ENCODE measurements at regions not wholly inside any gene's neighbourhood (a gene's known extent, or its start where the extent isn't known, plus 50 kb on each side); places are given as distances from the start of the nearest gene placed in this dataset.

DNA sequence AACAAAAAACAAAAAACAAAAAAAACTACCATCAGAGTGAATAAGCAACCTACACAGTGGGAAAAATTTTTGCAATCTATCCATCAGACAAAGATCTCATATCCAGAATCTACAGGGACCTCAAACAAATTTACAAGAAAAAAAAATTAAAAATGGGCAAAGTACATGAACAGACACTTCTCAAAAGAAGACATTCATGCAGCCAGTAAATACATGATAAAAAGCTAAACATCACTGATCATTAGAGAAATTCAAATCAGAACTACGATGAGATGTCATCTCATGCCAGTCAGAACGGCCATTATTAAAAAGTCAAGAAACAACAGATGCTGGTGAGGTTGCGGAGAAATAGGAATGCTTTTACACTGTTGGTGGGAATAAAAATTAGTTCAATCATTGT, 466.5 kb upstream of the ATXN7L3B start:
- Histone ChIP-seq H3K4me3 (ENCODE audit: low read depth, low read length) (no peak overlapping the region), H3K27me3 (replicated peaks) (no peaks in the 10 kb centered on the region), H3K27ac (no peak overlapping the region), H3K36me3 (replicated peaks) (no peaks in the 10 kb centered on the region)
- in situ Hi-C loops (cut with HindIII; ENCODE audit: low pct_ligation_motif_present, low sequenced_read_pairs), result no loop called here
- TF ChIP-seq, protein P1, sequence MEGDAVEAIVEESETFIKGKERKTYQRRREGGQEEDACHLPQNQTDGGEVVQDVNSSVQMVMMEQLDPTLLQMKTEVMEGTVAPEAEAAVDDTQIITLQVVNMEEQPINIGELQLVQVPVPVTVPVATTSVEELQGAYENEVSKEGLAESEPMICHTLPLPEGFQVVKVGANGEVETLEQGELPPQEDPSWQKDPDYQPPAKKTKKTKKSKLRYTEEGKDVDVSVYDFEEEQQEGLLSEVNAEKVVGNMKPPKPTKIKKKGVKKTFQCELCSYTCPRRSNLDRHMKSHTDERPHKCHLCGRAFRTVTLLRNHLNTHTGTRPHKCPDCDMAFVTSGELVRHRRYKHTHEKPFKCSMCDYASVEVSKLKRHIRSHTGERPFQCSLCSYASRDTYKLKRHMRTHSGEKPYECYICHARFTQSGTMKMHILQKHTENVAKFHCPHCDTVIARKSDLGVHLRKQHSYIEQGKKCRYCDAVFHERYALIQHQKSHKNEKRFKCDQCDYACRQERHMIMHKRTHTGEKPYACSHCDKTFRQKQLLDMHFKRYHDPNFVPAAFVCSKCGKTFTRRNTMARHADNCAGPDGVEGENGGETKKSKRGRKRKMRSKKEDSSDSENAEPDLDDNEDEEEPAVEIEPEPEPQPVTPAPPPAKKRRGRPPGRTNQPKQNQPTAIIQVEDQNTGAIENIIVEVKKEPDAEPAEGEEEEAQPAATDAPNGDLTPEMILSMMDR (IDR thresholded peaks at IDR 0.05; ENCODE audit: low read depth, low read length, missing control alignments), result no peak
- DNase-seq, result no peak

DNA sequence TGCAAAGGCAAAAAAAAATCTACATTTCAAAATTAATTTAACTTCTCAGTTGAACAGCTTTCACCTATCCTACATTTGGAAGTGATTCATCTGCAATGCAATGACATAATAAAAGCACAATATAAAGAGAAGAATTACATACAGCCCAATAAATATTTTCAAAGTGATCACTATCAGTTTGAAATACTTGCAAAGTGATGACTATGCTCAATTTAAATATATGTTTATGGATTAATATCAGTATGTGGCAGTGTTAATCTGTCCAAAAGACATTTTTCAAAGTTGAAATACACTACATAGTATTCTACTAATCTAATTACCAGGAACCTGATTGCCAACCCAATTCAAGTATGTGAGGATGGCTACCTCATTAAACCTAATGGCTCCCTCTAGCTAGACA, 460.7 kb upstream of the ATXN7L3B start:
- H3K27ac ChIP-seq, result no peak overlapping the region
- no peak for DNase-seq
- TF ChIP-seq, protein P1 (IDR thresholded peaks at IDR 0.05; ENCODE audit: low read depth, low read length, missing control alignments), result no peak
- in situ Hi-C loops (cut with HindIII; ENCODE audit: low pct_ligation_motif_present, low sequenced_read_pairs), result no loop called here
- no peaks in the 10 kb centered on the region for H3K27me3 ChIP-seq (replicated peaks)
- no peak overlapping the region for H3K4me3 ChIP-seq (ENCODE audit: low read depth, low read length)
- no peaks in the 10 kb centered on the region for H3K36me3 ChIP-seq (replicated peaks)

DNA sequence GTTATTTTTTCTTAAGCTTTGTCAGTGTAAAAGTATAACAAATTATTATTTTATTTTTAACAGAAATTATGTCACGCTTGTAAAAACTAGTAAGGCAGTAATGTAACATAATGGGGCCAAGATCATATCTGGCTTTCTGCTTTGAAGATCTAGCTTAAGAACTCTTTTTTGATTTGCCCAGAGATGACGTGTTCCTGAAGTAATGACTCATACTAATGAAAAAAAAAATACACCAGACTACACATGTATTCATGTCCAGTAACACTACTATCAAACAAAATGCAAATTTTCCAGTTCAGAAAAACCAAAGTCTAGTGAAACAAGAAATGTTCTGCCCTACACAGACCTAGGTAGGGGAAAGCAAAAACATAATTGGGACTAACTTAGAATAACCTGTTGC, 432.2 kb upstream of the ATXN7L3B start:
- no peak for DNase-seq
- TF ChIP-seq, protein P1 (IDR thresholded peaks at IDR 0.05; ENCODE audit: low read depth, low read length, missing control alignments), result no peak
- in situ Hi-C loops (cut with HindIII; ENCODE audit: low pct_ligation_motif_present, low sequenced_read_pairs), result no loop called here
- Histone ChIP-seq H3K27me3 (replicated peaks) (no peaks in the 10 kb centered on the region), H3K4me3 (ENCODE audit: low read depth, low read length) (no peak overlapping the region), H3K36me3 (replicated peaks) (no peaks in the 10 kb centered on the region), H3K27ac (no peak overlapping the region)

DNA sequence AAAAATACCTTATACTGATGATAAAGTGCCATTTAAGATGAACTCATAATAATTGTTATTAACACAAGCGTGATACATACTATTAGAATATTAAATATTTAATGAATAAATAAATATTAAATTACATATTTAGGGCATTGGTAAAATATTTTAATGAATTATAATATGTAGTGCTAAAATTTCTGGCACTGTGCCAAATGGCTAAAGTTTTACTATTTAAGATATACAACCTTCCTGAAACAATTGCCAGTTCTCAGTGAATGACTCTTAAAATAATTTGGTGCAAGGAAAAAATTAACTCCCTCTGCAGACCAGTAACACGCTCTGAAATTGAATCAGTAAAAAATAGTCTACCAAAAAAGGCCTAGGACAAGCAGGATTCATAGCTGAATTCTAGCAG, 428.9 kb upstream of the ATXN7L3B start:
- in situ Hi-C loops (cut with HindIII; ENCODE audit: low pct_ligation_motif_present, low sequenced_read_pairs), result no loop called here
- Histone ChIP-seq H3K4me3 (ENCODE audit: low read depth, low read length) (no peak overlapping the region), H3K27me3 (replicated peaks) (no peaks in the 10 kb centered on the region), H3K36me3 (replicated peaks) (no peaks in the 10 kb centered on the region), H3K27ac (no peak overlapping the region)
- TF ChIP-seq, protein P1 (IDR thresholded peaks at IDR 0.05; ENCODE audit: low read depth, low read length, missing control alignments), result no peak
- no peak for DNase-seq

DNA sequence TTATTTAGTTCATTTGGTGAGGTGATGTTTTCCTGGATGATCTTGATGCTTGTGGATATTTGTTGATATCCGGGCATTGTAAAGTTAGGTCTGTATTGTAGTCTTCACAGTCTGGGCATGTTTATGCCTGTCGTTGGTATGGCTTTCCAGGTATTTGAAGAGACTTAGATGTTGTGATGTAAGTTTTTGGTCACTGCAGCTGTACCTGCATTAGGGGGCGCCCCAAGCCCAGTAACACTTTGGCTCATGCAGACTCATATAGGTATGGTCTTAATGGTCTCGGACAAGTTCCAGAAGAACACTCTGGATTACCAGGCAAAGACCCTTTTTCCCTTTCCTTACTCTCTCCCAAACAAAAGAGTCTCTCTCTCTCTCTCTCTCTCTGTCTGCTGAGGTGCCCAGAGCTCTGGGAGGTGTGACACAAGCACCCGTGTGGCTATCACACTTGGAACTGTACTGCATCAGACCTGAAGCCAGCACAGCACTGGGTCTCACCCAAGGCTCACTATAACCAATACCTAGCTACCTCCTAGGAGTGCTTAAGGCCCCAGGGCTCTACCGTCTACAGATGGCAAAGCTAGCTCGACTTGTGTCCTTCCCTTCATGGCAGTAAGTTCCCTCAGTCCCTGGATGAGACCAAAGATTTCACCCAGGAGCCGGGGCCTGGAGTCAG, 425.8 kb upstream of the ATXN7L3B start:
- Histone ChIP-seq H3K27me3 (replicated peaks) (no peaks in the 10 kb centered on the region), H3K36me3 (replicated peaks) (no peaks in the 10 kb centered on the region), H3K4me3 (ENCODE audit: low read depth, low read length) (no peak overlapping the region), H3K27ac (no peak overlapping the region)
- in situ Hi-C loops (cut with HindIII; ENCODE audit: low pct_ligation_motif_present, low sequenced_read_pairs), result no loop called here
- TF ChIP-seq, protein P1 (IDR thresholded peaks at IDR 0.05; ENCODE audit: low read depth, low read length, missing control alignments), result peak; percentile 72
- peak; percentile 25 for DNase-seq

DNA sequence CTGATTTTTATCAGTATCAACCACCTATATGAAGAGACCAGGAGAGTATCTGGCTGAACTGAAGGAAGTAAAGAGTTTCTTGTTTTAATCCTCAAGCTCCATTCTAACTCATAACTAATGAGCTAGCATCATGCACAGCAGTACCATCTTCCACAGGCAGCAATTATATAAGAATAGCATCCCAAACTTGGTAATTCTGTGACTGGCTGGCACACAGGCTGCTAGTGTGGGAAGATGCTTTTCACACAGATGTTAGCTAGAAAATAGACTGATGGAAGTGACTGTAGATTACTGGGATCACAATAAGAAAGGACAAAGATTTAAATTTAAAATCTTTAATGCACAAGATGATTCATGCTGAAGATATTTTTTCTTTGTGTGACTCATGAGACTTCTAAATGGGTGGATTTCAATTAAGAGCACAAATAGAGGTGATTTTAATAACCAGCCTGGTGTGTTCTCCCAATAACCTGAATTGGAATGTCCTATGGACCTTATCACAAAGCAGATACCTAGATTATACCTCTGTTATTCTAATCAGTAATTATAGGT, 417.7 kb upstream of the ATXN7L3B start:
- Histone ChIP-seq H3K36me3 (replicated peaks) (no peaks in the 10 kb centered on the region), H3K27ac (no peak overlapping the region), H3K27me3 (replicated peaks) (no peaks in the 10 kb centered on the region), H3K4me3 (ENCODE audit: low read depth, low read length) (no peak overlapping the region)
- TF ChIP-seq, protein P1 (IDR thresholded peaks at IDR 0.05; ENCODE audit: low read depth, low read length, missing control alignments), result no peak
- in situ Hi-C loops (cut with HindIII; ENCODE audit: low pct_ligation_motif_present, low sequenced_read_pairs), result no loop called here
- no peak for DNase-seq

Measured in brain microvascular endothelial cell (primary cell).